ENCODE measurements at regions not wholly inside any gene's neighbourhood (a gene's known extent, or its start where the extent isn't known, plus 50 kb on each side); places are given as distances from the start of the nearest gene placed in this dataset.
"Not testable (repeated sequence)": the region's sequence is repeated elsewhere in the genome, so short reads cannot be mapped to it uniquely, and the experiment has no call there.

GRCh38 chr11:44424841-44425240 is 114.9 kb upstream of the ALX4 start:
- H3K4me1 Mint-ChIP-seq, result no peaks in the 10 kb centered on the region

GRCh38 chr11:44426119-44426518 is 116.2 kb upstream of the ALX4 start:
- DNase-seq, result no peak
- H3K27ac Mint-ChIP-seq, result no peak overlapping the region
- no peaks in the 10 kb centered on the region for H3K9me3 Mint-ChIP-seq
- peaks cover 30% of the 10 kb centered on the region for H3K27me3 Mint-ChIP-seq
- H3K4me3 Mint-ChIP-seq, result no peak overlapping the region
- H3K4me1 Mint-ChIP-seq, result no peaks in the 10 kb centered on the region
- H3K36me3 Mint-ChIP-seq, result no peaks in the 10 kb centered on the region

More at GRCh38 chr11:44424841-44425240, 114.9 kb upstream of the ALX4 start:
- no peak for DNase-seq
- H3K27ac Mint-ChIP-seq, result no peak overlapping the region
- peaks cover 30% of the 10 kb centered on the region for H3K27me3 Mint-ChIP-seq
- H3K9me3 Mint-ChIP-seq, result no peaks in the 10 kb centered on the region
- H3K4me3 Mint-ChIP-seq, result no peak overlapping the region
- no peaks in the 10 kb centered on the region for H3K36me3 Mint-ChIP-seq

- peaks cover 30% of the 10 kb centered on the region for H3K27me3 Mint-ChIP-seq
- no peaks in the 10 kb centered on the region for H3K9me3 Mint-ChIP-seq
- H3K4me1 Mint-ChIP-seq, result no peaks in the 10 kb centered on the region
- no peak overlapping the region for H3K27ac Mint-ChIP-seq
- no peak overlapping the region for H3K4me3 Mint-ChIP-seq
- H3K36me3 Mint-ChIP-seq, result no peaks in the 10 kb centered on the region
- DNase-seq, result no peak
Measured at GRCh38 chr11:44426958-44427357, 117.0 kb upstream of the ALX4 start.

GRCh38 chr11:44427432-44427831 is 117.5 kb upstream of the ALX4 start:
- peak; percentile 9 for DNase-seq
- Mint-ChIP-seq H3K27me3 (peaks cover 30% of the 10 kb centered on the region), H3K36me3 (no peaks in the 10 kb centered on the region), H3K27ac (no peak overlapping the region), H3K4me3 (no peak overlapping the region), H3K9me3 (no peaks in the 10 kb centered on the region), H3K4me1 (no peaks in the 10 kb centered on the region)

GRCh38 chr11:44430140-44430539 is 120.2 kb upstream of the ALX4 start:
- H3K4me3 Mint-ChIP-seq, result no peak overlapping the region
- no peaks in the 10 kb centered on the region for H3K4me1 Mint-ChIP-seq
- no peaks in the 10 kb centered on the region for H3K9me3 Mint-ChIP-seq
- H3K27me3 Mint-ChIP-seq, result peaks cover 25% of the 10 kb centered on the region
- DNase-seq, result no peak
- H3K27ac Mint-ChIP-seq, result no peak overlapping the region
- H3K36me3 Mint-ChIP-seq, result no peaks in the 10 kb centered on the region

GRCh38 chr11:44434191-44434590 is 124.3 kb upstream of the ALX4 start:
- Mint-ChIP-seq H3K27ac (no peak overlapping the region), H3K27me3 (peaks cover 21% of the 10 kb centered on the region), H3K9me3 (no peaks in the 10 kb centered on the region), H3K4me3 (no peak overlapping the region), H3K4me1 (no peaks in the 10 kb centered on the region), H3K36me3 (no peaks in the 10 kb centered on the region)
- no peak for DNase-seq

- Mint-ChIP-seq H3K36me3 (no peaks in the 10 kb centered on the region), H3K4me3 (no peak overlapping the region), H3K27me3 (peaks cover 31% of the 10 kb centered on the region), H3K27ac (no peak overlapping the region), H3K9me3 (peaks cover 14% of the 10 kb centered on the region), H3K4me1 (no peaks in the 10 kb centered on the region)
- DNase-seq, result no peak
Measured at GRCh38 chr11:44437122-44437521, 127.2 kb upstream of the ALX4 start.

GRCh38 chr11:44442893-44443673 is 122.4 kb upstream of the CD82 start:
- H3K36me3 Mint-ChIP-seq, H3K27ac Mint-ChIP-seq: not testable (repeated sequence)
- peaks cover 19% of the 10 kb centered on the region for H3K9me3 Mint-ChIP-seq

GRCh38 chr11:44443836-44444769 is 121.4 kb upstream of the CD82 start:
- Mint-ChIP-seq H3K9me3 (peaks cover 19% of the 10 kb centered on the region), H3K4me3 (no peak overlapping the region), H3K4me1 (no peaks in the 10 kb centered on the region), H3K27me3 (peaks cover 17% of the 10 kb centered on the region), H3K27ac (no peak overlapping the region), H3K36me3 (no peaks in the 10 kb centered on the region)
- DNase-seq, result no peak

More at GRCh38 chr11:44442893-44443673, 122.4 kb upstream of the CD82 start:
- not testable (repeated sequence) for DNase-seq, H3K4me3 Mint-ChIP-seq, H3K4me1 Mint-ChIP-seq
- peaks cover 23% of the 10 kb centered on the region for H3K27me3 Mint-ChIP-seq

- Mint-ChIP-seq H3K27me3 (peaks cover 11% of the 10 kb centered on the region), H3K4me1 (no peaks in the 10 kb centered on the region), H3K9me3 (peaks cover 18% of the 10 kb centered on the region), H3K4me3 (no peak overlapping the region), H3K36me3 (no peaks in the 10 kb centered on the region), H3K27ac (no peak overlapping the region)
- no peak for DNase-seq
Measured at GRCh38 chr11:44444770-44445321, 120.6 kb upstream of the CD82 start.

- Mint-ChIP-seq H3K27ac (no peak overlapping the region), H3K4me1 (no peaks in the 10 kb centered on the region), H3K4me3 (no peak overlapping the region), H3K36me3 (no peaks in the 10 kb centered on the region), H3K27me3 (peaks cover 6% of the 10 kb centered on the region), H3K9me3 (peaks cover 13% of the 10 kb centered on the region)
- DNase-seq, result no peak
Measured at GRCh38 chr11:44445500-44446365, 119.7 kb upstream of the CD82 start.

GRCh38 chr11:44446366-44446762 is 119.1 kb upstream of the CD82 start:
- Mint-ChIP-seq H3K9me3 (peaks cover 11% of the 10 kb centered on the region), H3K4me3 (no peak overlapping the region), H3K4me1 (no peaks in the 10 kb centered on the region), H3K27ac (no peak overlapping the region), H3K27me3 (peaks cover 6% of the 10 kb centered on the region), H3K36me3 (no peaks in the 10 kb centered on the region)
- no peak for DNase-seq

- DNase-seq, result no peak
- H3K9me3 Mint-ChIP-seq, result peaks cover 4% of the 10 kb centered on the region
- no peaks in the 10 kb centered on the region for H3K36me3 Mint-ChIP-seq
- no peak overlapping the region for H3K27ac Mint-ChIP-seq
- no peak overlapping the region for H3K4me3 Mint-ChIP-seq
- H3K27me3 Mint-ChIP-seq, result peaks cover 6% of the 10 kb centered on the region
- no peaks in the 10 kb centered on the region for H3K4me1 Mint-ChIP-seq
Measured at GRCh38 chr11:44446996-44447771, 118.3 kb upstream of the CD82 start.
